ENCODE measurements at regions not wholly inside any gene's neighbourhood (a gene's known extent, or its start where the extent isn't known, plus 50 kb on each side); places are given as distances from the start of the nearest gene placed in this dataset.

DNA sequence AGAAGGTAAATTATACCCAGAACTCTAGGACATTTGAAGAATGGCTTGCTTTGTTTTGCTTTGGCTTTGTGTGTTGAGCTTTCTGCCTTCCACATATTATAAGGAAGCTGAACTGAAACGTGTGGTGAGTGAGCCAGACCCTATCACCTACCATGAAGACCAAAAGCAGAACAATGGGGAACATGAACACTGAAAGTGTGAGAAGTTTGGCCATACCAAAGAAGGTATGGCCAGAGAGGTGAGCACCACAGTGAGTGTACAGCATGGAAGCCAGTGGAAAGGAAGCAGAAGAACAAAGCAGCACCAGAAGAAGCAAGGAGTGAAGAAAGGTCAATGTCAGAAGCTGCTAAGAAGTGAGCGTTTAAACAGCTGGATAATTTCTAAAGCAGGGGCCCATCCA is 59.7 kb upstream of the CCDC71L start:
- peaks cover 6% of the 10 kb centered on the region for H3K4me1 Mint-ChIP-seq (ENCODE audit: unreplicated experiment)
- H3K27ac Mint-ChIP-seq (ENCODE audit: unreplicated experiment): no peak overlapping the region
- H3K36me3 Mint-ChIP-seq (ENCODE audit: unreplicated experiment): no peaks in the 10 kb centered on the region
- H3K9me3 Mint-ChIP-seq (ENCODE audit: unreplicated experiment): no peaks in the 10 kb centered on the region
- DNase-seq (ENCODE audit: extremely low spot score, unreplicated experiment): no peak
- H3K27me3 Mint-ChIP-seq (ENCODE audit: unreplicated experiment): no peaks in the 10 kb centered on the region
- H3K4me3 Mint-ChIP-seq (ENCODE audit: unreplicated experiment): no peak overlapping the region
- TF ChIP-seq, protein P1, sequence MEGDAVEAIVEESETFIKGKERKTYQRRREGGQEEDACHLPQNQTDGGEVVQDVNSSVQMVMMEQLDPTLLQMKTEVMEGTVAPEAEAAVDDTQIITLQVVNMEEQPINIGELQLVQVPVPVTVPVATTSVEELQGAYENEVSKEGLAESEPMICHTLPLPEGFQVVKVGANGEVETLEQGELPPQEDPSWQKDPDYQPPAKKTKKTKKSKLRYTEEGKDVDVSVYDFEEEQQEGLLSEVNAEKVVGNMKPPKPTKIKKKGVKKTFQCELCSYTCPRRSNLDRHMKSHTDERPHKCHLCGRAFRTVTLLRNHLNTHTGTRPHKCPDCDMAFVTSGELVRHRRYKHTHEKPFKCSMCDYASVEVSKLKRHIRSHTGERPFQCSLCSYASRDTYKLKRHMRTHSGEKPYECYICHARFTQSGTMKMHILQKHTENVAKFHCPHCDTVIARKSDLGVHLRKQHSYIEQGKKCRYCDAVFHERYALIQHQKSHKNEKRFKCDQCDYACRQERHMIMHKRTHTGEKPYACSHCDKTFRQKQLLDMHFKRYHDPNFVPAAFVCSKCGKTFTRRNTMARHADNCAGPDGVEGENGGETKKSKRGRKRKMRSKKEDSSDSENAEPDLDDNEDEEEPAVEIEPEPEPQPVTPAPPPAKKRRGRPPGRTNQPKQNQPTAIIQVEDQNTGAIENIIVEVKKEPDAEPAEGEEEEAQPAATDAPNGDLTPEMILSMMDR (IDR thresholded peaks at IDR 0.05): no peak

DNA sequence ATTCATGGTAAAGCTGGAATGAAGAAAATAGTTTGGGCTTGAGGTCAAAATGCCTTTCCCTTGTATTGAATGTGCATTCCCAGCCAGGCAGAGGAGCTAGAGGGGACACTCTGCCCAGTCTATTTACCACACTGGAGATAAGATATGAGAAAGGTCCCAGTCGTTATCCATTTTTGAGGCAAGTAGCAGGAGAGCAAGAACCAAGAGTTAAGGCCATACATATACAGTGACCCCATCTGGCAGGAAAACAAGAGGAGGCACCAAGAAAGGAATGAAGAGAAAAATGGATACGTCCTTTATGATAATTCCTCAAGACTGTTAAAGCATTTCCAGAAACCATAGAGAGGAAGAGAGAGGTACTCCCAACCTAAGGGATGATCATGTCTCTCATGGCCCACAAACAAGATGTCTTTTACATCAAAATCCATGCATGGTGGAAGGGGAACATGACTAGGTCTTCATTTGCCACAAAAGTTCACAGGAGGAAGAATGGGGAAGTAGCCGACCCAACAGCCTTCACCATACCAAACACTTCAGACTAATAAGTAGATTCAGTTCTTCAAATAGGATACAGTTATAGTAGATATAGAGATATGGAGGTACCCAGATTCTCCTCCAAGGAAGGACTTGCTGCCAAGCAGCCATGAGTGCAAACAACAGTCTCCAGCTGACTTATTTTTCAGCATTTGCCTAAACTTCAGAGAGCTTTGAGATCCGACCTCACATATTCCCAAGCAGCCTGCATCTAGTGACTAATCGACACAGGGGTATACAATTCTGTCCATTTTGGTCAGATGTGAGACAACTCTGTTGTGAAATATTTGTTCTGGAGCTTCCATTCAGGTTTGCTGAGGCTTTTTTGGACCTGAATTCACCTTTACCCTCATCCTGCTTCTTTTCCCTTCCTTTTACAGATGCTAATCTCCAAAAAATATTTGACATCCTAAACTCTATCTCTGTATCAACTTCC is 61.1 kb upstream of the CCDC71L start:
- Mint-ChIP-seq H3K27ac (ENCODE audit: unreplicated experiment) (no peak overlapping the region), H3K4me3 (ENCODE audit: unreplicated experiment) (no peak overlapping the region), H3K9me3 (ENCODE audit: unreplicated experiment) (no peaks in the 10 kb centered on the region), H3K36me3 (ENCODE audit: unreplicated experiment) (no peaks in the 10 kb centered on the region), H3K4me1 (ENCODE audit: unreplicated experiment) (peaks cover 6% of the 10 kb centered on the region), H3K27me3 (ENCODE audit: unreplicated experiment) (no peaks in the 10 kb centered on the region)
- DNase-seq (ENCODE audit: extremely low spot score, unreplicated experiment): no peak
- TF ChIP-seq, protein P1 (IDR thresholded peaks at IDR 0.05): no peak

DNA sequence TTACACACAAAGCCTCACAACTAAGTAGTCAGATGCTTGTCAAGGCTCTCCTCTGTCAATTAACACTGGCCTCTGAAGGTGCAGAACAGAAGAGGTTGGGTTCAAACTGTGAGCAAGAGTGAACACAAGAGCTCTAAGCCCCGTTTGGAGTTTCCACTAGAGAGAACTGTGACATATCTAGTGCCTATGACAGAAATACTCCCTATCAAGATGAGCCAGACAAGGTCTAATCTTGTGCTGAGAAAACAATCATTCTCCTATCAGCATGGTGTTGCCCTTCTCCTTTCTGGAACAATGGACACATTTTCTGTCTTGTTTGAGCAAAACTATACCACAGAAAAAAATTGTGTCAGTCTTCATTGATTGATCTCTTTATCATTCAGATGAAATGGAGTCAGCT is 62.4 kb upstream of the CCDC71L start:
- Mint-ChIP-seq H3K9me3 (ENCODE audit: unreplicated experiment) (no peaks in the 10 kb centered on the region), H3K27me3 (ENCODE audit: unreplicated experiment) (no peaks in the 10 kb centered on the region), H3K4me3 (ENCODE audit: unreplicated experiment) (no peak overlapping the region), H3K27ac (ENCODE audit: unreplicated experiment) (no peak overlapping the region), H3K36me3 (ENCODE audit: unreplicated experiment) (peaks cover 3% of the 10 kb centered on the region), H3K4me1 (ENCODE audit: unreplicated experiment) (peaks cover 6% of the 10 kb centered on the region)
- no peak for DNase-seq (ENCODE audit: extremely low spot score, unreplicated experiment)
- TF ChIP-seq, protein P1 (IDR thresholded peaks at IDR 0.05): no peak

DNA sequence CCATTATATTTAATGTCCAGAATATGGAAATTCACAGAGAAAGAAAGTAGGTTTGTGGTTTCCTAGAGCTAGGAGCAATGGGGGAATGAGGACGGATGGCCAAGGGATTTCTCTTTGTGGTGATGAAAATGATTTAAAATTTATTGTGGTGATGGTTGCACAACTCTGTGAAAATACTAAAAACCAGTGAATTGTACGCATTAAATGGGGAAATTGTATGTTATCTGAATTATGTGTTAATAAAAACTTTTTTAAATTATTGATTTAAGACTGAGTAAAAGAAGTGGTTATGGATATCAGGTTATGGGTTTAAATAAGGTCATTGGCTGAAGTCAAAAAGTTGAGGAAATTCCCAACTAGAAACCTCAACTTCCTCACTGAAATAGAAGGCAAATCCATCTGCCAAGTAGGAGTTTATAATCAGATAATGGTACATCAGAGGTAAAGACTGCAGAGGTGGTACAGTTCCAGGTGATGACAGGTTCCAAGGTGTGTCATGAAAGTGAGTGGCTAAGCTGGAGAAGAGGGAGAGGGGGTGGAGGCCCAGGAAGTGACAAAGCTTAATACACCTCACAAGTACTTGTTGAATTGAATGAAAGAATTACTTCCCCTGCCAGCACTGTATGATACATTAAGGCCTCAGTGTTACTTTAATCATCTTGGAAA is 68.9 kb upstream of the CCDC71L start:
- peaks cover 3% of the 10 kb centered on the region for H3K36me3 Mint-ChIP-seq (ENCODE audit: unreplicated experiment)

More for the DNA sequence above, 68.9 kb upstream of the CCDC71L start:
- H3K27me3 Mint-ChIP-seq (ENCODE audit: unreplicated experiment): no peaks in the 10 kb centered on the region
- peaks cover 30% of the 10 kb centered on the region for H3K4me1 Mint-ChIP-seq (ENCODE audit: unreplicated experiment)
- H3K27ac Mint-ChIP-seq (ENCODE audit: unreplicated experiment): no peak overlapping the region
- DNase-seq (ENCODE audit: extremely low spot score, unreplicated experiment): no peak
- peaks cover 3% of the 10 kb centered on the region for H3K9me3 Mint-ChIP-seq (ENCODE audit: unreplicated experiment)
- TF ChIP-seq, protein P1 (IDR thresholded peaks at IDR 0.05): no peak
- no peak overlapping the region for H3K4me3 Mint-ChIP-seq (ENCODE audit: unreplicated experiment)

Data from osteocyte (in vitro differentiated cells).